ENCODE measurements at regions not wholly inside any gene's neighbourhood (a gene's known extent, or its start where the extent isn't known, plus 50 kb on each side); places are given as distances from the start of the nearest gene placed in this dataset.

DNA sequence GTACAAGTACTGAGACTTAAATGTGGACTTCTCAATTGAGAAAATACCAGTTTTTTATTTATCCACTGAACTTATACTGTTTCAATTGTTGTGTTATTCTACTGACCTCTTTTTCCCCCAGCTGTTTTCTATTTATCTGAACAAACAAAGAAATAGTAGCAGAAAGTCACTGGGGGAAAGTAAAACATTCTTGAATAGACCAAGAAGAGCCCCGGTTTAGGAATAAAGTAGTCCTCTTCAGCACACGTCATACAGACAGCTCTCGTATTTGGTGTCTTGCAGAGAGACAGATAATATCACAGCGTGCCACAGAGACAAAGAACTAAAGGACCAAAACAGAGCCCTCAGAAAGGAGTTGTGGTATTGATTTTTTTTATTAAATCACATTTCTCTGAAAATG lies 1159.1 kb upstream of the CDH8 start:
- Histone ChIP-seq H3K14ac (ENCODE audit: insufficient read depth, low read length) (no peak overlapping the region), H4K5ac (ENCODE audit: insufficient read length, low read depth, low read length) (no peak overlapping the region), H3K18ac (ENCODE audit: insufficient read length, low read depth, low read length) (no peak overlapping the region), H2BK20ac (ENCODE audit: low read depth, low read length, poor library complexity, severe bottlenecking) (no peak overlapping the region), H3K79me1 (ENCODE audit: insufficient read depth, low read depth, low read length, poor library complexity, severe bottlenecking) (no peaks in the 10 kb centered on the region), H3K9me3 (ENCODE audit: control insufficient read depth, low read depth, low read length) (no peaks in the 10 kb centered on the region), H4K91ac (ENCODE audit: insufficient read length, low read depth, low read length) (no peak overlapping the region), H2BK12ac (ENCODE audit: insufficient read length, low read depth, low read length) (no peak overlapping the region), H3K4me2 (ENCODE audit: insufficient read depth, insufficient read length, low read length) (no peak overlapping the region), H3K23ac (ENCODE audit: insufficient read length, low read depth, low read length) (no peak overlapping the region), H3K4me1 (ENCODE audit: insufficient read depth, low read length) (no peaks in the 10 kb centered on the region), H3K23me2 (ENCODE audit: insufficient read length, low read depth, low read length, poor library complexity, severe bottlenecking) (no peaks in the 10 kb centered on the region), H4K8ac (replicated peaks; ENCODE audit: insufficient read length, low read depth, low read length) (no peak overlapping the region), H2BK15ac (ENCODE audit: low read depth, low read length) (no peak overlapping the region), H2AK5ac (ENCODE audit: insufficient read length, low read length) (no peak overlapping the region), H3T11ph (ENCODE audit: low read length) (no peak overlapping the region), H3K27ac (ENCODE audit: insufficient read length, low read depth, low read length) (no peak overlapping the region), H3K79me2 (ENCODE audit: insufficient read depth, low read length) (no peaks in the 10 kb centered on the region), H3K9ac (ENCODE audit: extremely low read depth, insufficient read length, low read length) (no peak overlapping the region), H3K4ac (ENCODE audit: low read depth, low read length) (no peak overlapping the region), H3K27me3 (ENCODE audit: insufficient read depth, low read length) (no peaks in the 10 kb centered on the region), H2AFZ (ENCODE audit: low read length) (no peak overlapping the region), H2BK5ac (ENCODE audit: insufficient read length, low read length) (no peak overlapping the region), H2BK120ac (ENCODE audit: low read depth, low read length, poor library complexity, severe bottlenecking) (no peak overlapping the region), H3K56ac (ENCODE audit: insufficient read length, low read depth, low read length) (no peak overlapping the region), H4K20me1 (ENCODE audit: control insufficient read depth, insufficient read depth, insufficient read length) (no peaks in the 10 kb centered on the region)
- no CpG with 5 or more reads among the region's 4 CpGs for WGBS (ENCODE audit: extremely low coverage, insufficient read length, low lambda C conversion rate)
- TF ChIP-seq CTCF (conservative IDR thresholded peaks at IDR 0.05): no peak
- H3K9me3 Mint-ChIP-seq: no peaks in the 10 kb centered on the region
- no peaks in the 10 kb centered on the region for H3K4me1 Mint-ChIP-seq
- no peak overlapping the region for H3K4me3 Mint-ChIP-seq
- no peak overlapping the region for H3K27ac Mint-ChIP-seq
- H3K27me3 Mint-ChIP-seq (ENCODE audit: low read depth): no peaks in the 10 kb centered on the region
- DNase-seq: no peak
- H3K36me3 Mint-ChIP-seq (ENCODE audit: insufficient read depth in 1 of 3, low read depth in 3 of 3): no peaks in the 10 kb centered on the region

Data from H9 (cell line).